HG03060 (cell line): ENCODE measurements at regions not wholly inside any gene's neighbourhood (a gene's known extent, or its start where the extent isn't known, plus 50 kb on each side); places are given as distances from the start of the nearest gene placed in this dataset.

ENCODE experiments used
- ATAC-seq: cut with Tn5 transposase; IDR thresholded peaks from one replicate; pipeline ENCODE4 v1.9.1; 2021; ENCODE audit warnings: low read depth, moderate number of reproducible peaks; ENCODE audit not compliant: unreplicated experiment

DNA sequence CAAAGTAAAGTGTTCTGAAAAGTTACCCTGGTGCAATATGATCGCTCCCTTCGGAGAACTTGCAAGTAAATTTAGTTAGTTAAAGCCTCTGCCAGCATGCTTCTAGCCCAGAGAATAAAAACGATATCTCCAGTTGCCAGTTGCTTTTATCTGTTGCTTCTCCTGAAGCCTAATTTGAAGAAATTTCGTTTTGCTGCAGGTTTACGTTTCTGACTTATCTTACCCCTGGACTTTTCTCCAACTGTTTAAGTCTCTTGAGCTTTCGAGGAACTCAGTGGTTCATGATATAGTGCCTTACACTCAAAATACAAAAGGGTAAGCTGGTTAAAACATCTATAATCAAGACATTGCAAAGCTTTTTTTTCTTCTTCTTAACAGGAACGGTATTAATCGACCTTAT, 131.1 kb downstream of the FAM161A start:
- ATAC-seq: no peak

DNA sequence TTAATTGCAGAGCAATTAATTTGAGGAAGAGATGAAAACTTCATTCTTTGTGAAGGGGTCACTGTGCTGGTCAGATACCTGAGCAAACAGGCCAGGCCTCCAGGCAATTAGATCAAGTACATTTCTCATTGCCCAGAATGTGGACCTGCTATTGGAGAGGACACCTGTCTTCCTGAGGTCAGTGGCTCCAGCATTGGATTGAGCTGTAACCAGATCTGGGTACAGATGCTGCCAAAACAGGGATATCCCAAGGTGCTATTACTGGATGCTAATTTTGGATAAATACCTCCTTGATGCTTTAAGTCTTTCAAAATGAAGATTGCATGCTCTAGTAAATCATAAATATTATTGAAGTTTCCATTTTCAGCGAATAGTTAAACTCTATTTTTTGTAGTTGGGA, 131.5 kb downstream of the FAM161A start:
- ATAC-seq: no peak

DNA sequence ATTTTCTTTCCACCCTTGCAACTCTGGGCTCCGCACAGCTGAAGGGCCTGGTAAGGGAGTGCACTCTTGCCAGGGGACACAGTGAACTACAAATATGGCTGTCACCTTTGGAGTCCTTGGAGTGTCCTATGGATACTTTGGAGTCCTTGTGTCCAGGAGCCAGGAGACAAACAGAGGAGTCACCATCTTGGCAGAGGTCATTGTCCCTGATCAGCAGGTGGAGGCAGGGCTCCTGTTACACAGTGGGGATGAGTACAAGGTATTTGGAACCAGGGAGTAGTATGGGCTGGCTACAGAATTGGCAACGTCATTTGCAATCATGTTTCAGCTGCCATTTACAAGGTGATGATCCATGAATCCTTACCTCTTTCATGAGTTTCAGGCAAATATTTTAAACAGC, 132.5 kb downstream of the FAM161A start:
- ATAC-seq: no peak

DNA sequence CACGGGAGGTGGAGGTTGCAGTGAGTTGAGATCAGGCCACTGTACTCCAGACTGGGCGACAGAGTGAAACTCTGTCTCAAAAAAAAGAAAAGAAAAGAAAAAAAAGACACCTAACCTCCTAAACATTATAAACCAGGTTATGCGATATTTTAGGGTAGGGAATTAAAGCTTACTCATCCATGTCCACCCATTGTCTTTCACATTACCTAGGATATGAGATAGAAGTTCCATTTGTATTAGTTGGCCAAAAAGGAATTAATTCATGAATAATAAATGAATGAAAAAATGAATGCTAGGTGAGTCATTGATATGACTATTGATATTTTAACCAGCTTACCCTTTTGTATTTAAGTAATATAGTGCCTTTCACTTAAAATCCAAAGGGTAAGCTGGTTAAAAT, 132.9 kb downstream of the FAM161A start:
- ATAC-seq: no peak

DNA sequence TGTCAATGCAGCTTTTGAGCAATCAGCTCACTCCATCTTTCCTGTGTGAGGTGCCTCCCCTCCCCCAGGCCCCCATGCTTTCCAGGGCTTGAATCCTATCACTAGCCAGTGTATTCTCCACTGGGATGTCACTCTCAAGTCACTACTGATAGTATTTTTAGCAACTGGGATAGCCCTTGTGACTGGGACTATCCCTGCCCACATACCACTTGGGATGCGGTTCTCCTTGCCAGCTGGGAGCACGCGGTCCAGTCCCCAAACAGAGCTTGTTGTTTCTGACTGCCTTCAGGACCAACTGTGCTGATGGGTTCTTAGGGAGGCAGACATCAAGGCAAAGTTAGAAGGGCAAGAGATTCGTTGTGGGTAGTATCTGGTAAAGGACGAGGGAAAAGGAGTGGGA, 134.9 kb downstream of the FAM161A start:
- no peak for ATAC-seq

DNA sequence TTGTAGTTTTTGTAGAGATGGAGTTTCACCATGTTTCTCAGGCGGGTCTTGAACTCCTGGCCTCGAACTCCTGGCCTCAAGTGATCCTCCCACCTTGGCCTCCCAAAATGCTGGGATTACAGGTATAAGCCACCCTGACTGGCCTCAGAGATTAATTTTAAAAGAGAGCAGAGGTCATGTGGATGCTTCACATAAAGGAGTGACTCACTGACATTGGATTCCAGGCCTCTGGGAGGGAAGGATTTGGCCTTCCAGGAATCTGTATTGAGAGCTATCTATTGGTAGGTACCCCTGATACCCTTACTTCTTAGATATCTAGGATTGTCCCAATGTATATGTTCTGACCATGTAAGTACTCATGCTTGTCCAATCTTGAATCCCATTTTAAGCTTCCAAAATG, 138.4 kb downstream of the FAM161A start:
- ATAC-seq: no peak

DNA sequence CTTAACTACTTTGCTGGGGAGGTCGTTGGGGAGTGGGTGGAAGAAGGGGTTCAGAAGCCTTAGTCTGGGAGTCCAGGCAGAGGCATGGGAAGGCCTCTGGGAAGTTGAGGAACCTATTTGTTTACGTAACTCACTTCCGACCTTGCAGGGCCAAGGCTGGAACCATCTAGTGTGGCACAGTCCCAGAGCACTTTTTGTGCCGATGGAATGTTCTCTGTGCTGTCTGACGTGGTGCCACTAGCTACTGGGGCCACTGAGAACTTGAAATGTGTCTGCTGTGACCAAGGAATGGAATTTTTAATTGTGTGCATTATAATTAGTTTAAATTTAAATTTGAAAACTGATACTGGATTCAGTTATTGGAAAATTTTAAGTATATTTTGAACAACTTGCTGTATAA, 139.7 kb downstream of the FAM161A start:
- ATAC-seq: no peak

DNA sequence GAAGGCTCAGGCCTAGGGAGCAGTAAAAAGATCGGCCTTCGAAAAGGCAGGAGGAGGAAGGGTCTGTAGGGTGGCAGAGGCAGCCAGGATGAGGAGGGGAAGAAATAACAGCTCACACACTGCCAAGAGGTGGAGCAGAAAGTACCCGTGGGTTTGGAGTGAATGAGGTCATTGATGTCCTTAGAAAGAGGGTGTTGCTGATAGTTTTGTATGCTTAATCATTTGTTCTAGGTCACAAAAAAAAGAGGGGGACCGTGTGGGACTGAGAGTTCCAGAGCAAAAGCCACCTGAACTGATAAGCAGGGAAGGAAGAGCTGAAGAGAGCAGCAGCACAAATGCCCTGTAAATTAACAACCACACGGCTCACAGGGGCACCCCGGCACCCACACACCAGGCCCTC, 140.4 kb downstream of the FAM161A start:
- no peak for ATAC-seq

DNA sequence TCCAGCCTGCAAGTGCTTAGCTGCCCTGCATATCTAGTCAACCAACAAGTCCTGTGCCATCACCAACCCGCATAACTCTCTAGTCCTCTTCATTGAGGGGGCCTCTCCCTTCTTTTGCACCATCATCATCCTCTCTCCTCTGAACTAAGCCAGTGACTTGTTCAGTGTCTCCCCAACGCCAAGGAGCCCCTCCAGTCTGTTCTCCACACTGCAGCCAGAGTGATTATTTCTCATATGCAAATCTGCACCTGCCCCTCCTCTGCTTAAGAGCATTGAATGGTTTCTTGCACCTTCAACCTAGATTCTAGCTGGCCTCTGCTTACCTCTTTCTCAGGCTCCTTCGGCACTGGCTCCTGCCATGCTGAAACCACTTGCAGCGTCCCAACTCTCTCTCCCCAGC, 141.8 kb downstream of the FAM161A start:
- no peak for ATAC-seq

DNA sequence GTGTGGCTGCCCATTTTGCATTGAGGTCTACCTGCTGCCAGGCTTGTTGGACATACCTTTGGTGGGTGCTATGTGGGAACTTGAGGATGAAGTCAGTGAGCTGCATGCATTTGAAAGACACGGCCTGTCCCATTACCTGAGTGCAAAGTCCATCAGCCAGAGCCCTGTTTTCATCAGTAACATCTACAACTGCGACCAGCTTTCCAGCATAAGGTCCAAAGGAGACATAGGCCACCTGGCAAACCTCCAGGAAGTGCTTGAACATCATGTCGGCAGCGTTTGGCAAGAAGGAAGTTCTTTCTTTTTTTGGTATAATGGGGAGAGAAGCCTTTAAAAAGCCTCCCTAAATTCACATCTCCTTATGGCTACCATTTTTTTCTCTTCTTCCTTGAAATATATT, 143.1 kb downstream of the FAM161A start:
- ATAC-seq: no peak

DNA sequence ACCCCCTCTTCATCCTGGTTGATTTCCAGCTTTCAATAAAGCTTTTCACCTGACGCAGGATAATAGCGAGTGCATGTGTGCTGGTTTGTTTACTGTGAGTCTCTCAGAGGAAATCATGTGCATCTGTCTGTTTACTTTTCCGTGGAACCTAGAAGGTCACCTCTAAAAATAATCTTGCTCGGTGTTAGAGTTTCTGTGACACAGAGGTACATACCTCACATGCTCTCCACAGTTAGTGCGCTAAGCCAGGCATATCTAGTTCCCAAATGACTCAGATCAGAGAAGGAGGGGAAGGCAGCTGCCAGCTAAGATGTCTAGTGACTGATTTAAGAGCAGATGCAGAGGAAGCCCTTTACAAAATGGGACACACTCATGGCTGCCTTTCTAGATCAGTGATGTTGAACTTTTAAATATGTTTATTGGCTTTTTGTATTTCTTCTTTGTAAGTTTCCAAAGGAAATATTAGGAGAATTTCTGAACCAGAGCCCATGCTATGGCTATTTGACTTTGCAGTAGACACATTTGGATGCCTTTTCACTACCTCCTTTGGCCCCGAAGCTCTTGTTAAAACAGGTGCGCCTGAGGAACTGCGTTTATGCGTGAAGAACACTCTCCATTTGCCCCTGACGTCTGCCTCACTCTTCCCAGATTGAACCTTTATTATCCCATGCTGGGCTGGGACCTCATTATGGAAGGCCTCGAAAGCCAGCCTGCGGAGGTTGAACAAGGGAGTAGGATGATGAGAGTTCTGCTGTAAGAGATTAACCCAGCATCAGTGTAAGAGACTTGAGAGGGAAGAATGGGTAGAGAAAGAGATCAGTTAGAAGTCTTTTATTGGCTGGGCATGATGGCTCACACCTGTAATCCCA, 145.6 kb downstream of the FAM161A start:
- ATAC-seq: peak; percentile 97

DNA sequence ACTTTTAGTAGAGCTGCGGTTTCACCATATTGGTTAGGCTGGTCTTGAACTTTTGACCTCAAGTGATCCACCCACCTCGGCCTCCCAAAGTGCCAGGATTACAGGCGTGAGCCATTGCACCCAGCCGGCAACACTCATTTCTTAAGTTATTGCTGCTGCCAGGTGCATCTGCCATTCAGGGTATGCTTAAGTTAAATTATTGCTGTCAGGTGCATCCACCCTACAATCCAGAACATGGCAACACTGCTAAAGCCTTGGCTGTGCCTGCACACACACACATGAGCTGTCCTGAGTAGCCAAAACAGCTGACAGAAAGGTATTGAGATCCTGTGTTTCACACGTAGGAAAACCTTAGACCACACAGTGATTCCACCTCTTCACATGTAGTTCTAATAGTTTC, 148.2 kb downstream of the FAM161A start:
- no peak for ATAC-seq

DNA sequence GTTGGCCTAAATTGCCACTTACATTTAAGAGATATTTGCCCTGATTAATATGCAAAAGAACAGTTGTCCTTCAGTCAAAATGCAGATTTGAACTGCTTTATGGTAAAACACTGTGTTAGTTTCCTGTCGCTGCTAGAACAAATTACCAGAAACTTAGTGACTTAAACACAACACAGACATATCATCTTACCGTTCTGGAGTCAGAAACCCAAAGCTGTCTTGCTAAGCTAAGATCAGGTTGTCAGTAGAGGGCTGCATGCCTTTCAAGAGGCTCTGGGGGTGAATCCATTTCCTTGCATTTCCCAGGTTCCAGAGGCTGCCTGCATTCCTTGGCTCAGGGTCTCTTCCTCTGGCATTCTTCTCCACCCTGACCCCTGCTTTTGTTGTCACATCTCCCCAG, 149.5 kb downstream of the FAM161A start:
- no peak for ATAC-seq

DNA sequence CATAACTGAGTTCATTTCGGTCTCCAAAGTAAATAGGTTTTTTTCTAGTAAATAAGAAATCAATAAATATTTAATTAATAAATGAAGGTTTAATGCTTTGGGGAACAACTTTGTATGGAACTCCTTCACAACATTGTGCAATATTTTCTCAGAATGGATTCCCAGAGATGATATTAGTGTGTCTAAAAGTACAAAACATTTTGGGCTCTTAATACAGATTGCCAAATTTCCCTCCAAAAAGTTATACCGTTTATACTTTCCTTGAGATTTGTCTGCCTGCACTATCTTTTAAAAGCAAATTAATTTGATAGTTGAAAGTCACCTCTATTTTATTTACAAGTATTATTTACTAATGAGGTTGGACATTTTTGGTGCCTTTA, 151.8 kb downstream of the FAM161A start:
- no peak for ATAC-seq

DNA sequence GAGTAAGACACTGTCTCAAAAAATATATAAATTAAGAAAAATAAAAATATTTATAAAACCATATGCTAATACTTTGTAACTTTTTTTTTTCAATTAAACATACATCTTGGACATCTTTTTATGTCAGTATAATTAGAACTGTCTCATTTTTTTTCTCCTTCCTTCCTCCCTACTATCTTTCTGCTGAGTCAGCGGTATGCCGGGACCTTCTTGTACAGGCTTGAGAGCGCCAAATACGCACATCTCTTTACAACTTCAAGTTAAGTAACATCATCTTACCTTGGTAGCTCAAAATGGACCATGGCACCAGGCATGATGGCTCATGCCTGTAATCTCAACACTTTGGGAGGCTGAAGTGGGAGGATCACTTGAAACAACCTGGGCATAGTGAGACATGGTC, 153.4 kb downstream of the FAM161A start:
- no peak for ATAC-seq

DNA sequence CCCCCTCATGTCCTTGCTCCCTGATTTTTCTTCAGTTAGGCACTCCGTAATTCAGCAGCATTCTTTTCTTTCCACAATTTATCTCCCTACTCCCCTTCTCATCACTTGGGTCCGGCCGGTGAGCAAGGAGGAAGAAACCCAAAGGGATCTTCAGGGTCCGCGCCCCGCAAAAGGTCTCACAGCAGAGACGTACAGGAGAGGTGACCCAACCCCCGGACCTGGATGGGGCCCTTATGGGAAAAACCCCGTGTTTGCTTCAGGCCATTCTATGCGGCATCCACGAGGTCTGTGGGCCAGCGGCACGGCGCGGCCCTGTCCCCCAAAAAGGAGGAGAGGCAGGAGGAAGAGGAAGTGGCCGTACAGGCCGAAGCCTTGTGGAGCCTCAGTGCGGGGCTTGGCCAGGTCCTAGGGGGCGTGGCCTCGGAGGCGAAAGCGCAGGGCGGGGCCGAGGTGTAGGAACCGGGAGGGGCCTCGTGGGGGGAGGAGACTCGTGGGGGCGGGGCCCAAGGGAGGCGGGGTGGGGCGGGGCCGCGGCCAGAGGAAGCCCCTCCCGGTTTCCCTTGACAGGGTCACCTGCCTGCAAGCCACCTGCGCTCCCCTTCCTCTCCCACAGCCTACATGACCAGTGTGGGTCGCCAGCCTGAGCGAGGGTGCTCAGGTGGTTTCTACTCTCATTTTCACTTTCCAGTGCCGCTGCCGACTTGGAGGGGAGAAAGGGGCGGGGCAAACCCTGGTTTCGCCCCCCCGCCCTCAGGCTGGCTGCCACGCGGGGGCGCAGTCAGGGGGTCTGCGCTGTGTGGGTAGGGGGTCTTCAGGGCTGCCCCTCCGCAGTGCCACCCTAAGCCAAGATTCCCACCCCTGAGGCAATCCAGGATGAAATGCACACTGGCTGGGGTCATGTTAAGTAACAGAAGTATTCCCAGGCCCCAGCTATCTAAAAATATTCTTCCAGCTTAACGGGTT, 156.4 kb upstream of the XPO1 start:
- peak; percentile 87 for ATAC-seq

DNA sequence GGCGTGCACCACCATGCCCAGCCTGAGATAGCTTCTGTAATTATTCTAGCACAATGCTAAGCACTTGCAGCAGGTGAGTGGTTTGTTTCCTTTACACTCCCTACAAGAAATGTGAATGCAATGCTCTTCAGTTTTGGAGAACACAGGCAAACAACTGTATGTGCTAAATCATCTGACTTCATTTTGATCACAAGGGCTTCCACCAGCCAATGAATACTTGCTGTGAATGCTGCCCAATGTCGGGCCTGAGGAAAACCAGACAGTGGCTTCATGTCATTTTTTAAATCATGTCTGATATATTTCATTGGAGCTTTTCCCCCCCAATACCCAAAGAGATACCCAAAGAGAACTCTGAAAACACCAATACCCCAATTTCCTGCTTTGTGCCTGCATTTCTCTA, 155.6 kb upstream of the XPO1 start:
- no peak for ATAC-seq

DNA sequence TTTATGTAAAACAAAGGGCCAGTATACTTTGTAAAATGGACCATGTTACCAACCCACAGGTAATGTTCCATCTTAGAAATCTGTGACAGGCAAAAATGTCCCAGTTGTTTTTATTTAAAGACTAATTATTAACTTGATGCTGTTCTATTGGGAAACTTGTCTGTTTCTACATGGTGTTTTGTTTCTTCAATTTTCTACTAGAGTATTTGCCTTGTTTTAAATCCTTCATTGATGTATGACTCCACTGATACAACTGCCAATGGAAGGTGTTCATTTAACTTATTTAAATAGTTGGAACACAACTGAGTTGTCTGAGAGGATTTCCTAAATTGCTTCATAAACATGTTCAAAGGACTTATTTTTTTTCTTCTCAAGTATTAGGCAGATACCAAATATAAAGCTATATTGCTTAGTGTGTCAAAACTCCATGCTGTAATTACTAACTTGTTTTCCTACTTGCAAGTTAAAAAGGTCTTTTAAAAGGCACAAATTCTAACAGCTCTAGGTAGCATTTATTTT, 152.0 kb upstream of the XPO1 start:
- no peak for ATAC-seq

DNA sequence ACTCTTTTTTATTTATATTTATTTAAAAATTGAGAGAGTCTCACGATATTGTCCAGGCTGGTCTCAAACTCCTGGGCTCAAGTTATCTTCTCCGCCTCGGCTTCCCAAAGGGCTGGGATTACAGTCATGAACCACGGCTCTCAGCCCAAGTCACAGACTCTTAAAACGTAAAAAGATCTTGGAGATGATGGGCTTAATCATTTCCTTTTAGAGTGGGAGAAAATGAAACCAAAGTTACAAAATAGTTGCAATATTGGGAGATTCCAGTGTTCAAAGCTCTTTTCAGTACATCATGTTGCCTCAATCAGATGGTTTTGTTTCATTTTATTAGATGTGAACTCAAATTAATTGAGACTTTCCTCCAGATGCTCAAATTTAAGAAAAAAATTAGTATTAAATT, 151.4 kb upstream of the XPO1 start:
- ATAC-seq: no peak

DNA sequence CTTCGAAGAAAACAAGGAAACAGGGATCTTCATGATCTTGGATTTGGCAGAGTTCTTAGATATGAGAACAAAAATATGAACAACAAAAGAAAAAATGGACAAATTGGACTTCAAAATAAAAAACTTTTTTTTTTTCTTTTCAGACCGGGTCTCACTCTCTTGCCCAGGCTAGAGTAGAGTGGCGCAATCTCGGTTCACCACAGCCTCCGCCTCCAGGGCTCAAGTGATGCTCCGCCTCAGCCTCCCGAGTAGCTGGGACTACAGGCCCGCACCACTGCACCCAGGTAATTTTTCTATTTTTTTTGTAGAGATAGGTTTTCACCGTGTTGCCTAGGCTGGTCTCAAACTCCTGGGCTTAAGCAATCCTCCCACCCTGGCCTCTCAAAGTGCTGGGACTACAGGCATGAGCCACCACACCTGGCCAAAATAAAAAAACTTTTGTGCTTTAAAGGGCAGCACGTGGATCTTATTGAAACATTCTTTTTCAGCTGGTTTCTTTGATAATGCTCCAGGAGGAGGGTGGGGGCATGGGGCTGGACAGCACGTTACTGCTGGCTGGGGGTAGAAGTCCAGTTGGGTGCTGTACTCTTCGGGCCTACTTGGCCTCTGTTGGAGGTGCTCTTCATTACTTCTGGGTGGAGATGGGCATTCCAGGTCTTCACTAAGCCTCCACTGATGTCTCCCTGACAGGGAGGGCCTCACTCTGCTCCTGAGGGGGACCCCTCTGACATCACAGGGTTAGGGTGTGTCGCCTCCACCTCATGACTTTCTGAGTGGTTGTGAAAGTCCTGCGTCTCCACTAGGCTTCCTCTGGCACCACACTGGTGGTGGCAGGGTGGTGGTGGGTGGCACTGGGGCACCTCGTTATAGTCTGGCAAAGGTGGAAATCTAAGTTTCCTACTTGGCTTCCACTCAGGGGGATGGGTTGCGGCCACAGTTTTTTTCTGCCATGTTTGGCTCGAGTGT, 150.5 kb upstream of the XPO1 start:
- no peak for ATAC-seq
